GM18517 (cell line): ENCODE measurements at regions not wholly inside any gene's neighbourhood (a gene's known extent, or its start where the extent isn't known, plus 50 kb on each side); places are given as distances from the start of the nearest gene placed in this dataset.

Experiments used
- ATAC-seq: cut with Tn5 transposase; IDR thresholded peaks from one replicate; pipeline ENCODE4 v1.9.1; 2021; ENCODE audit warnings: mild to moderate bottlenecking, moderate library complexity; ENCODE audit not compliant: unreplicated experiment

DNA sequence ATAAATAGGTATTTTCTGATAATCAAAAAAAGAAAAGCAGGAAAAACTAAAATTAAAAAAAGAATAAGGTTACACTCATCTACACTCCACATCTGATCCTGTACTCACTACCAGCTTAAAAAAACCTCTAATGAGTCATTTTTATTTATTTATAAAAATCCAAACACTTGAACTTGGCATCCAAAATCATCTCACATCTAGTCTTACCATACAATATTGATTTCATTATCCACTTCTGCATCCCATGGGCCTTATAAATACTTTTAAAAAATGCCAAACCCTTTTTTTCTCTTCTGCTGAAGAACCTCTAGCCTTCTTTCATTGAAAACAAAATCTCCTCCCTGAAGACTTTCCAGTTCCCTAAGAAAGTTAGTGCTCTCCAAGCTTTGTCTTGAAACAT is 109.7 kb downstream of the TMTC3 start:
- no peak for ATAC-seq

GRCh38 chr12:88253371-88253978 is 111.4 kb downstream of the TMTC3 start:
- ATAC-seq: no peak

DNA sequence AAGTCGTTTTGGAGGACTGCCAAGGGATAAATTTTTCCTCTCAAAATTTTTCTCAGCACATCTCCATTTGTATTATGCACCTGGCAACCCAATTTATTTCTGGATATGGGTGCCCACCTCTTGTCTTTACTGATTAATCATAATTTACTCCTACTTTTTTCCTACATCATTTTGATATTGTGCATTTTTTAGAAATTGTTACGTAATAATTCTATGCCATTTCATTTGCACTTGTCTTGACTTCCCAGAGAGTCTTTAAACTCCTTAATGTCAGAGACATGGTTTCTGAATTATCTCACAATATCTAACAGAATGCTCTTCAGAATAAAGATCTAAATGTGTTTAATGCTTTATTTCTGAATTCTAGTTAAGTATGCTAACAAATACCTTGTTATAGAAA is 113.1 kb downstream of the TMTC3 start:
- ATAC-seq: no peak

DNA sequence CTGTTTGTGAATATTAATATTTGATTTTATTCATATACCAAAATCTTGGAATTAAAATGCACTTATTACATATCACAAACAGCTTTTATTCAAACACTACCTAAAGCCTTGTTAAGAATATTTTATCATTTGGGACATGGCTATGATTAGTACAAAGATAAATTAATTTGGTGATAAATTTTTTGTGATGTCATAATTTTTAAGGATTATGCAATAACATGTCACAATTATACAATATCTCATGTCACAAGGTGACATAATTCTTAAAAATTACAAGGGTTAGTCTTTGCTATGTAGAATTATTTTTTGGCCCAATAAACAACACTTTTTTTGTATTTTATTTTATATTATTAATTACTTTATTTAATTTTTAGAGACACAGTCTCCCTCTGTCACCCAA is 113.7 kb downstream of the TMTC3 start:
- ATAC-seq: no peak

GRCh38 chr12:88258396-88258795 is 116.3 kb downstream of the TMTC3 start:
- ATAC-seq: no peak

- no peak for ATAC-seq
Observed at GRCh38 chr12:88266806-88267360, 124.8 kb downstream of the TMTC3 start.

DNA sequence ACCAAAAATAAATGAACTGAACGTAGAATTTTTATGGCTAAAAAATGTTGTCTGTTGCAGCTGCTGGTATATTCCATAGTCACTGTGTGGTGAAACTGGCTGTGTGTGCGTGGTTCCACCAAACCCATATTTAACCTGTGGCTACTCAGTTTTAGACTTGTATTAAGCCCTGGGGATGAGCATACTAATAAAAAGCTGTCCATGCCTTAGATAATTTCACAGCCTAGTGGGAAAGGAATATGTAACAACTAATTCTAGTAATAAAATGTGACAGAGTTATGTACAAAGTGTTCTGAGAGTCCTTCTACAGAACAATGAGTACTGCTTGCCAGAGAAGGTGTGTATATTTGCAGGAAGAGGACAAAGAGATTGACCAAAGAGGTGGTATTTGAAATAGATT is 125.5 kb downstream of the TMTC3 start:
- ATAC-seq: no peak

DNA sequence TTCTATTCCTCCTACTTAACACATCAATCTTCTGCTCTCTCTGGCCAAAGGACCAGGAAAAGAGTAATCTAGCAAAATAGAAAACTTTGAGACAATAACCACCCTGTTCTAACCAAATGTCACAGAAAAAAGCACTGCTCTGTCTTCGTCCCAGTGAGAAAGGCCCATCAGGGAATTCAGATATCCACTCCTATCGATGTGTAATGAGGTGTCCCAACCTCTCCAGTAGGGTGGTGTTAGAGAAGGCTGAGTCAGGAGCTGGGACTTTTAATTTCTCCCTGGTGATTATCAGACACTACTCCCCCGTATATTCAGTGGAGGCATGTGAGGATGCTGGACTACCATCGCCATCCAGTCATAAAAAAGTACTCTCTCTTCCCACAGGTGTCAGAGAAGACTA is 130.3 kb downstream of the TMTC3 start:
- ATAC-seq: no peak

DNA sequence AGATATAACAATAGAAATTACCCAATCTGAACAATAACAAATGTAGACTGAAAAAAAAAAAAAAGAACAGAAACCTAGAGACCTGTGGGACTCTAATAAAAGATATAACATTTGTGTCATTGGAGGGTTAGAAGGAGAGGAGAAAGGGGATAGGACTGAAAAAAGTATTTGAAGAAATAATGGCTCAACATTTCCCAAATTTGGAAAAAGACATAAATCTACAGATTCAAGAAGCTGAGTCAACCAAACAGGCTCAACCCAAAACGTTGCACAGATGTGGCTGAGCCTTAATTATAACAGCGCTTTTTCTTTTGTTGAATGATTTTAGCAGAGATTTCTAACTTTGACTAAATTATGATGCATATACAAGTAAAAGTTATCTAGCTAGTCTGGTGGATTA is 131.3 kb downstream of the TMTC3 start:
- ATAC-seq: no peak

- ATAC-seq: no peak
Observed at GRCh38 chr12:88273875-88274274, 131.8 kb downstream of the TMTC3 start.

DNA sequence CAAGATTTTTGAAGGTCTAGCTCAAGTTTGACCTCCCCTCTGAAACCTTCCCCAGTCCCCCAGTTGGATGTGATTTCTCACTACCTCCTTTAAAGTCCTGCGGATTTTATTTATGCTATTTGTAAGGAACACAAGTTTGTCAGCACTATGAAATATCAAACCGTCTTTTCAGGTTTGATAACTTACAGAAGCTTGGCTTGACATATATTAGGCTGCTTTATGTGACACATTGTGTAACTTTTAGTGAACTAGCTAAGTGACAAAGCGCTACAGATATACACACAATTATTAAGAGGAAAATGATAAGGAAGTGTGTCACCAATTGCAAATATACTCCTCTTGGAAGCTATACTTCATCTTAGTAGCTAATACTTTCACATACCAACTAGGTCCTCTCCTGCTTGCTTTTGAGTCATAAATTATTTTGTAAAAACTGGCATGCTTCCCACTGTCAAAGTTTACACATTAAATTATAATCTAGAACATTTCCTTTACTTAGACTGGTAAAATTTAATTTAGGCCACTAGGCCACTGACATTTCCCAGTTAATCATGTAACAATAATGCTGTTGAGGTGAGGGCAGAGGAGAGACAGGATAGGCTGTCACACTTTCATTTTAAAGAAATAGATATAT is 149.5 kb downstream of the TMTC3 start:
- no peak for ATAC-seq

GRCh38 chr12:88298014-88298682 is 156.0 kb downstream of the TMTC3 start:
- no peak for ATAC-seq

DNA sequence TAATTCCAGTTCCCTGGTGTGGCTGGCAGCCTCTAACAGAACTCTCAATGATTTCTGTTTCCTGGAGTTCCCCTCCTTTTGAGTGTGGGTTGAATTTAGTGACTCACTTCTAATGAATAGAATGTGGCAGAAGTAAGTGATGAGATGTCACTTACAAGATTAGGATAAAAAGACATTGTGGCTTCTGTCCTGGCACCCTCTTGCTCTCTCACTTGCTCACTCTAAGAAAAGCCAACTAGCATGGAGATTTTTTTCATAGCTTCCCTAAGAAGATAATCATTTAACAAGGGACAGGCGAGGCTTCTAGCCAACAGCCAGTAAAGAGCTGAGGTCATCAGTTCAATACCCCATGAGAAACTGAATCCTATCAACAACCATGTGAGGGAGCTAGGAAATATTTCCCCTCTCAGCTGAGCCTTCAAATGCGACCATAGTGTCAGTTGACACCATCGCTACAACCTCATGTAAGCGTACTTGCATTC is 156.7 kb downstream of the TMTC3 start:
- ATAC-seq: no peak

- ATAC-seq: peak; percentile 97
Observed at GRCh38 chr12:88299567-88300101, 157.5 kb downstream of the TMTC3 start.

DNA sequence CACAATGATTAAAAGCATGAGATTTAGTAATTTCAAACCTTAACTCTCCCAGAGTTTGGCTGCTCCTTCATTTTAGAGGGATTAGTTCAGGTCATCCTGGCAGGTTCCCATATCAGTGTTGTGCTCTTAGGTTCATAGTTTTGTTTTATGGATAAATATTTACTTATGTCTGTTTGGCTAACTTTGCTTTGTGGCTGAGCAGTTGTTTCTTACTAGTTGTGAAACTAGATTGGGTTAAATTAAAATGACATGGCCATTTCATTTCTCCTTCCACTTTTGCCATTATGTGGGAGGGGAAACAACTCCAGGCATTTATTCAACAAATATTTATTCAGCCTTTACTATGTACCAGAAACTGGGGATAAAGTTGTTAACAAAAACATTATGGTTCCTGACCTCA is 158.8 kb downstream of the TMTC3 start:
- ATAC-seq: no peak

- ATAC-seq: no peak
Observed at GRCh38 chr12:88303335-88303734, 161.2 kb downstream of the TMTC3 start.

DNA sequence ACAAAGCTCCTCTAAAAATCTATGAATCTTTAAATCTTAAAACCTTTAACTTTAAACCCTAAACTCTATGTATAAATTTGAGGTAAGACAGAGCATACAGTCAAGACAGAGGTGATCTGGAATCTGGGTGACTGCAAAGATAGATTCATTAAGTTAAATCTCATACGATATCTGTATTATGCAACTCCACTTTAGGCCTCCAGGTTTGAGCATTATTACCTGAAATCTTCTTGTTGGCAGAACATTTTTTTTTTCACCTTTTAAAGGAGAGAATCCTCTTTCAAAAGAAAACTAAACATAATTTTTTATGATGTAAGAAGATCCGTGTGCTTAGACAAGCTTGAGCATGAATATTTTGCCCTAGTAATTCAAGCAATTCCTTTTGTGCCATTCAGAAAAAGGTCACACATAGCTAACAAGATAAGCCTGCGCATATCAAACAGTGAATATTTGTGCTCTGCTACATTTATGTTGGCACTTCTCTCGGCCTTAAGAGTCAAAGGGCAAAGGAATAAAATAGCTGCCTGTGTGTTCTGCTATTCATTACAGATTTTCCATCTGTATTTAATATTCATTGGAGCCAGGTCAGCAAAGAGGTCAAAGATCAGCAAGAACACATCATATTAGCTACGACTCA is 163.3 kb downstream of the TMTC3 start:
- no peak for ATAC-seq

GRCh38 chr12:88306471-88307069 is 164.5 kb downstream of the TMTC3 start:
- ATAC-seq: no peak

DNA sequence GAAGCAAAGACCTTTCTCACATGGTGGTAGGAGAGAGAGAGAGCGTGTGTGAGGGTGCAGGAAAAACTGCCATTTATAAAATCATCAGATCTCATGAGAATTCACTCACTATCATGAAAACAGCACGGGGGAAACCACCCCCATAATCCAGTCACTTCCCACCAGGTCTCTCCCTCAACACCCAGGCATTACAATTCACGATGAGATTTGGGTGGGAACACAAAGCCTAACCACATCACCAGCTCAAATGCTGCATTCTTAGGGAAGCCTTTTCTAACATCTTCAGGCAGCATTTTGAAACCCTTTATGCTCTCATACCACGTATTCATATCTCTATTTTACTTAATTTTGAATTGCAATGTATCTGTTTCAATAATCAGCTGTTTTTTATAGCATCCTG is 165.9 kb downstream of the TMTC3 start:
- ATAC-seq: no peak

GRCh38 chr12:88308825-88309224 is 166.7 kb downstream of the TMTC3 start:
- no peak for ATAC-seq

GRCh38 chr12:88309546-88309945 is 167.4 kb downstream of the TMTC3 start:
- ATAC-seq: no peak
